HepG2 (cell line): ENCODE measurements at regions not wholly inside any gene's neighbourhood (a gene's known extent, or its start where the extent isn't known, plus 50 kb on each side); places are given as distances from the start of the nearest gene placed in this dataset.

Source experiments
- ATAC-seq: fragments of 200-7000 bp; cut with Tn5 transposase; 3 replicates; pipeline ENCODE4 v1.9.1; 2020; ENCODE audit warnings: mild to moderate bottlenecking, moderate library complexity
- BruUV-seq: library from RNA; stranded (reverse); fragments of 400-500 nt; replicated peaks from 2 replicates; lab custom pipeline; 2021; lab: Mats Ljungman, UMichigan
- CTCF ChIA-PET: fragments of 300-600 bp; formaldehyde crosslinking; extraction: SDS; loops from one replicate; lab custom pipeline; 2021; ENCODE audit warnings: low total read pairs, inconsistent platforms, low intra/inter-chr PET ratio; lab: Yijun Ruan, JAX
- POLR2A ChIA-PET: fragments of 350-600 bp; sonication (Branson Sonifier 250); formaldehyde crosslinking; loops from one replicate; lab custom pipeline; 2020; ENCODE audit warnings: antibody characterized with exemption, inconsistent platforms; lab: Yijun Ruan, JAX
- DNase-seq: peaks from one replicate; pipeline ENCODE4 v3.0.0-alpha.2; 2015; ENCODE audit warnings: low spot score
- FAIRE-seq: peaks from 3 replicates; lab custom pipeline; 2011; peaks lifted over from hg19 to GRCh38; lab: Jason Lieb, UNC
- H2AFZ ChIP-seq: one replicate; pipeline ENCODE4 v1.6.1; 2011; ENCODE audit warnings: low read length, inconsistent platforms
- H3K27ac ChIP-seq: fragments of 300-600 bp; 3 replicates; pipeline ENCODE4 v1.8.0; 2011; ENCODE audit warnings: mixed run types, mild to moderate bottlenecking, mixed read lengths, low read length, inconsistent platforms; ENCODE audit not compliant: insufficient read depth; ENCODE audit errors: extremely low read length
- H3K27me3 ChIP-seq, 2 experiments: fragments of 200-600 bp in 1 of 2; 2 replicates in 1 of 2; 3 replicates in 1 of 2; pipeline versions ENCODE4 v1.6.0 to v1.8.0; 2011; ENCODE audit warnings: low read length in 2 of 2, mild to moderate bottlenecking in 2 of 2, moderate library complexity in 2 of 2, inconsistent platforms in 1 of 2; ENCODE audit not compliant: insufficient read depth in 2 of 2, control insufficient read depth in 1 of 2
- H3K36me3 ChIP-seq, 2 experiments: fragments of 200-600 bp in 1 of 2; replicated peaks in 1 of 2; 2 replicates in 1 of 2; 3 replicates in 1 of 2; pipeline versions ENCODE4 v1.5.1 to v1.8.0; 2011; ENCODE audit warnings: low read length in 2 of 2, inconsistent platforms in 1 of 2; ENCODE audit not compliant: insufficient read depth in 2 of 2, control insufficient read depth in 1 of 2
- H3K4me1 ChIP-seq: 2 replicates; pipeline ENCODE4 v1.5.1; 2012; ENCODE audit warnings: low read length, inconsistent platforms; ENCODE audit not compliant: insufficient read depth
- H3K4me2 ChIP-seq: 2 replicates; pipeline ENCODE4 v1.6.0; 2011; ENCODE audit warnings: low read depth, low read length, inconsistent platforms
- H3K4me3 ChIP-seq, 3 experiments: fragments of 200-600 bp in 1 of 3; sonication (generic), shearing (Covaris generic) in 1 of 3; replicated peaks in 1 of 3; 2 replicates each; pipeline ENCODE4 v1.5.1; 2011 to 2016; ENCODE audit warnings: low read length in 3 of 3, inconsistent platforms in 2 of 3, low read depth in 2 of 3, mild to moderate bottlenecking in 2 of 3, control low read depth in 1 of 3, mixed read lengths in 1 of 3; ENCODE audit not compliant: insufficient read depth in 1 of 3
- H3K79me2 ChIP-seq: one replicate; pipeline ENCODE4 v1.6.1; 2011; ENCODE audit warnings: low read length, inconsistent platforms; ENCODE audit not compliant: insufficient read depth
- H3K9ac ChIP-seq: 2 replicates; pipeline ENCODE4 v1.6.0; 2011; ENCODE audit warnings: mild to moderate bottlenecking, low read depth, low read length, inconsistent platforms; ENCODE audit not compliant: insufficient read depth
- H3K9me3 ChIP-seq: 2 replicates; pipeline ENCODE4 v1.5.1; 2012; ENCODE audit warnings: mild to moderate bottlenecking, low read length
- H4K20me1 ChIP-seq: 2 replicates; pipeline ENCODE4 v1.6.0; 2011; ENCODE audit warnings: inconsistent platforms, mild to moderate bottlenecking, low read length, moderate library complexity; ENCODE audit not compliant: insufficient read depth
- BORCS8-MEF2B ChIP-seq: sonication (generic); formaldehyde crosslinking; IDR thresholded peaks from 2 replicates; pipeline ENCODE4 v1.8.0; 2022; ENCODE audit warnings: mild to moderate bottlenecking, missing genetic modification reagents
- BRD4 ChIP-seq: sonication (generic); formaldehyde crosslinking; IDR thresholded peaks from 2 replicates; pipeline ENCODE4 v1.4.0; 2020; ENCODE audit warnings: missing genetic modification reagents
- GABPB1 ChIP-seq: IDR thresholded peaks from 2 replicates; pipeline ENCODE4 v1.6.1; 2016; ENCODE audit warnings: mild to moderate bottlenecking, missing genetic modification reagents, moderate library complexity, missing compliant biosample characterization
- IRF2 ChIP-seq: IDR thresholded peaks from 2 replicates; pipeline ENCODE4 v1.6.1; 2018; ENCODE audit warnings: missing genetic modification reagents, missing compliant biosample characterization
- KLF6 ChIP-seq: IDR thresholded peaks from 2 replicates; pipeline ENCODE4 v1.8.0; 2016; ENCODE audit warnings: missing biosample characterization, missing genetic modification reagents
- POGZ ChIP-seq: sonication (generic); formaldehyde crosslinking; IDR thresholded peaks from 2 replicates; pipeline ENCODE4 v1.4.0; 2020; ENCODE audit warnings: mild to moderate bottlenecking, missing genetic modification reagents
- SMARCC2 ChIP-seq: fragments of 450-650 bp; IDR thresholded peaks from 2 replicates; pipeline ENCODE4 v1.6.1; 2017; ENCODE audit warnings: antibody characterized with exemption, mild to moderate bottlenecking
- ZNF20 ChIP-seq: sonication (generic); formaldehyde crosslinking; IDR thresholded peaks from 2 replicates; pipeline ENCODE4 v1.4.0; 2020; ENCODE audit warnings: mild to moderate bottlenecking, moderate library complexity, missing genetic modification reagents
- ZNF83 ChIP-seq: sonication (generic); formaldehyde crosslinking; IDR thresholded peaks from 2 replicates; pipeline ENCODE4 v1.4.0; 2020; ENCODE audit warnings: missing genetic modification reagents, mild to moderate bottlenecking, borderline replicate concordance
- WGBS: methylation state at CpG from one replicate; pipeline ENCODE4 v1.1.6; 2017; ENCODE audit warnings: low lambda C conversion rate; 5-methylcytosine and 5-hydroxymethylcytosine counted together
- in situ Hi-C: cut with HindIII; loops from 2 replicates; pipeline ENCODE4 v1.10.0; 2017; ENCODE audit warnings: low pct_unique_long_range_greater_than_20kb; ENCODE audit not compliant: extremely low pct_ligation_motif_present
- intact Hi-C: fragments of 100-400 bp; cut with micrococcal nuclease; formaldehyde crosslinking; loops from one replicate; pipeline ENCODE4 v1.10.0; 2022; ENCODE audit not compliant: unreplicated experiment
- TF ChIP-seq, protein P1 (sequence below): sonication (generic); formaldehyde crosslinking; IDR thresholded peaks from 2 replicates; pipeline ENCODE4 v1.4.0; 2020; ENCODE audit warnings: mild to moderate bottlenecking, missing genetic modification reagents
- TF ChIP-seq, protein P2 (sequence below): sonication (generic); formaldehyde crosslinking; IDR thresholded peaks from one replicate; pipeline ENCODE4 v1.5.1; 2020; ENCODE audit warnings: mild to moderate bottlenecking, missing genetic modification reagents; ENCODE audit errors: not compliant biosample characterization
- TF ChIP-seq, protein P3 (sequence below): sonication (generic); formaldehyde crosslinking; IDR thresholded peaks from 2 replicates; pipeline ENCODE4 v1.8.1; 2023; ENCODE audit warnings: mild to moderate bottlenecking, missing genetic modification reagents
- TF ChIP-seq, protein P4 (sequence below): sonication (generic); formaldehyde crosslinking; IDR thresholded peaks from 2 replicates; pipeline ENCODE4 v1.8.0; 2022; ENCODE audit warnings: low read depth, missing genetic modification reagents

DNA sequence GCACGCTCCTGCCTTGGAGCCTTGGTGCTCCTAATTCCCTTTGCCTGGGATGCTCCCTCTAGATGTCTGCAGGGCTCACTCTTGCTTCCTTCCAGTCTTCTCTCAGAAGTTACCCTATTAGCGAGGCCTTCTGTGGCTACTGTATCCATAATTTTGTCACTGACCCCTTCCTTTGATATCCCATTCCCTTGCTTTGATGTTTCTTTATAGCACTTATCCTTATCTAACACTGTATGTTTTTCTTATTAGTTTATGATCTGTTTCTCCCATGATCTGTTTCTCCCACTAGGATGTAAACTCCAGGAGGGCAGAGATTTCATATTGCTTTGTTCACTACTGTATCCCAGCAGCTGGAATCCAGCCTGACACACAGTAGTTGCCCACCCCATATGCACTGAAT, 263.4 kb downstream of the FOXD2 start:
- peaks cover 19% of the 10 kb centered on the region for H3K4me1 ChIP-seq
- no peak overlapping the region for H3K27ac ChIP-seq
- in situ Hi-C loops (loop anchor here (25.0 kb wide), 1 partner anchor 514 kb away; the partner anchor contains the start of gene PDZK1IP1), intact Hi-C loops (no loop called here)
- ChIA-PET CTCF (no interaction called here), POLR2A (no interaction called here)
- H3K4me2 ChIP-seq, result no peak overlapping the region
- DNase-seq (no peak), ATAC-seq (no peak), FAIRE-seq (no peak)
- H3K27me3 ChIP-seq, result peaks cover 0 to 6% of the 10 kb centered on the region in 2 experiments; a peak in 1 of 5 replicates
- H3K36me3 ChIP-seq, result no peaks in the 10 kb centered on the region
- no peaks in the 10 kb centered on the region for H3K79me2 ChIP-seq
- H4K20me1 ChIP-seq, result no peaks in the 10 kb centered on the region
- H3K9me3 ChIP-seq, result no peaks in the 10 kb centered on the region
- 47% methylated on average over 2 of the region's 2 CpGs for WGBS
- H2AFZ ChIP-seq, result no peak overlapping the region
- BruUV-seq, result no TSS peak
- no peak overlapping the region for H3K4me3 ChIP-seq
- H3K9ac ChIP-seq, result no peak overlapping the region
- TF ChIP-seq, protein P1, sequence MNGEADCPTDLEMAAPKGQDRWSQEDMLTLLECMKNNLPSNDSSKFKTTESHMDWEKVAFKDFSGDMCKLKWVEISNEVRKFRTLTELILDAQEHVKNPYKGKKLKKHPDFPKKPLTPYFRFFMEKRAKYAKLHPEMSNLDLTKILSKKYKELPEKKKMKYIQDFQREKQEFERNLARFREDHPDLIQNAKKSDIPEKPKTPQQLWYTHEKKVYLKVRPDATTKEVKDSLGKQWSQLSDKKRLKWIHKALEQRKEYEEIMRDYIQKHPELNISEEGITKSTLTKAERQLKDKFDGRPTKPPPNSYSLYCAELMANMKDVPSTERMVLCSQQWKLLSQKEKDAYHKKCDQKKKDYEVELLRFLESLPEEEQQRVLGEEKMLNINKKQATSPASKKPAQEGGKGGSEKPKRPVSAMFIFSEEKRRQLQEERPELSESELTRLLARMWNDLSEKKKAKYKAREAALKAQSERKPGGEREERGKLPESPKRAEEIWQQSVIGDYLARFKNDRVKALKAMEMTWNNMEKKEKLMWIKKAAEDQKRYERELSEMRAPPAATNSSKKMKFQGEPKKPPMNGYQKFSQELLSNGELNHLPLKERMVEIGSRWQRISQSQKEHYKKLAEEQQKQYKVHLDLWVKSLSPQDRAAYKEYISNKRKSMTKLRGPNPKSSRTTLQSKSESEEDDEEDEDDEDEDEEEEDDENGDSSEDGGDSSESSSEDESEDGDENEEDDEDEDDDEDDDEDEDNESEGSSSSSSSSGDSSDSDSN (CRISPR knock-in tag), result no peak
- no peak for TF ChIP-seq ZNF20 (CRISPR knock-in tag)
- TF ChIP-seq POGZ (CRISPR knock-in tag), result no peak
- TF ChIP-seq SMARCC2, result no peak
- TF ChIP-seq IRF2, result no peak
- TF ChIP-seq, protein P2, sequence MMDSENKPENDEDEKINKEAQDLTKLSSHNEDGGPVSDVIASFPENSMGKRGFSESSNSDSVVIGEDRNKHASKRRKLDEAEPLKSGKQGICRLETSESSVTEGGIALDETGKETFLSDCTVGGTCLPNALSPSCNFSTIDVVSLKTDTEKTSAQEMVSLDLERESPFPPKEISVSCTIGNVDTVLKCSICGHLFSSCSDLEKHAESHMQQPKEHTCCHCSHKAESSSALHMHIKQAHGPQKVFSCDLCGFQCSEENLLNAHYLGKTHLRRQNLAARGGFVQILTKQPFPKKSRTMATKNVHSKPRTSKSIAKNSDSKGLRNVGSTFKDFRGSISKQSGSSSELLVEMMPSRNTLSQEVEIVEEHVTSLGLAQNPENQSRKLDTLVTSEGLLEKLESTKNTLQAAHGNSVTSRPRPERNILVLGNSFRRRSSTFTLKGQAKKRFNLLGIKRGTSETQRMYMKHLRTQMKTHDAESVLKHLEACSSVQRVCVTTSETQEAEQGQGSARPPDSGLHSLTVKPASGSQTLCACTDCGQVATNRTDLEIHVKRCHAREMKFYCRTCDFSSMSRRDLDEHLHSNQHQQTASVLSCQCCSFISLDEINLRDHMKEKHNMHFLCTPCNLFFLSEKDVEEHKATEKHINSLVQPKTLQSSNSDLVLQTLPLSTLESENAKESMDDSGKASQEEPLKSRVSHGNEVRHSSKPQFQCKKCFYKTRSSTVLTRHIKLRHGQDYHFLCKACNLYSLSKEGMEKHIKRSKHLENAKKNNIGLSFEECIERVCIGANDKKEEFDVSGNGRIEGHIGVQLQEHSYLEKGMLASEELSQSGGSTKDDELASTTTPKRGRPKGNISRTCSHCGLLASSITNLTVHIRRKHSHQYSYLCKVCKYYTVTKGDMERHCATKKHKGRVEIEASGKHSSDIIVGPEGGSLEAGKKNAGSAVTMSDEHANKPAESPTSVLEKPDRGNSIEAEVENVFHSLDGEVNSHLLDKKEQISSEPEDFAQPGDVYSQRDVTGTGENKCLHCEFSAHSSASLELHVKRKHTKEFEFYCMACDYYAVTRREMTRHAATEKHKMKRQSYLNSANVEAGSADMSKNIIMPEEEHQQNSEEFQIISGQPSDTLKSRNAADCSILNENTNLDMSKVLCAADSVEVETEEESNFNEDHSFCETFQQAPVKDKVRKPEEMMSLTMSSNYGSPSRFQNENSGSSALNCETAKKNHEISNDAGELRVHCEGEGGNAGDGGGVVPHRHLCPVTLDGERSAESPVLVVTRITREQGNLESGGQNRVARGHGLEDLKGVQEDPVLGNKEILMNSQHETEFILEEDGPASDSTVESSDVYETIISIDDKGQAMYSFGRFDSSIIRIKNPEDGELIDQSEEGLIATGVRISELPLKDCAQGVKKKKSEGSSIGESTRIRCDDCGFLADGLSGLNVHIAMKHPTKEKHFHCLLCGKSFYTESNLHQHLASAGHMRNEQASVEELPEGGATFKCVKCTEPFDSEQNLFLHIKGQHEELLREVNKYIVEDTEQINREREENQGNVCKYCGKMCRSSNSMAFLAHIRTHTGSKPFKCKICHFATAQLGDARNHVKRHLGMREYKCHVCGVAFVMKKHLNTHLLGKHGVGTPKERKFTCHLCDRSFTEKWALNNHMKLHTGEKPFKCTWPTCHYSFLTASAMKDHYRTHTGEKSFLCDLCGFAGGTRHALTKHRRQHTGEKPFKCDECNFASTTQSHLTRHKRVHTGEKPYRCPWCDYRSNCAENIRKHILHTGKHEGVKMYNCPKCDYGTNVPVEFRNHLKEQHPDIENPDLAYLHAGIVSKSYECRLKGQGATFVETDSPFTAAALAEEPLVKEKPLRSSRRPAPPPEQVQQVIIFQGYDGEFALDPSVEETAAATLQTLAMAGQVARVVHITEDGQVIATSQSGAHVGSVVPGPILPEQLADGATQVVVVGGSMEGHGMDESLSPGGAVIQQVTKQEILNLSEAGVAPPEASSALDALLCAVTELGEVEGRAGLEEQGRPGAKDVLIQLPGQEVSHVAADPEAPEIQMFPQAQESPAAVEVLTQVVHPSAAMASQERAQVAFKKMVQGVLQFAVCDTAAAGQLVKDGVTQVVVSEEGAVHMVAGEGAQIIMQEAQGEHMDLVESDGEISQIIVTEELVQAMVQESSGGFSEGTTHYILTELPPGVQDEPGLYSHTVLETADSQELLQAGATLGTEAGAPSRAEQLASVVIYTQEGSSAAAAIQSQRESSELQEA (CRISPR knock-in tag), result no peak
- no peak for TF ChIP-seq KLF6
- TF ChIP-seq, protein P3, sequence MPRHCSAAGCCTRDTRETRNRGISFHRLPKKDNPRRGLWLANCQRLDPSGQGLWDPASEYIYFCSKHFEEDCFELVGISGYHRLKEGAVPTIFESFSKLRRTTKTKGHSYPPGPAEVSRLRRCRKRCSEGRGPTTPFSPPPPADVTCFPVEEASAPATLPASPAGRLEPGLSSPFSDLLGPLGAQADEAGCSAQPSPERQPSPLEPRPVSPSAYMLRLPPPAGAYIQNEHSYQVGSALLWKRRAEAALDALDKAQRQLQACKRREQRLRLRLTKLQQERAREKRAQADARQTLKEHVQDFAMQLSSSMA, result no peak
- no peak for TF ChIP-seq BORCS8-MEF2B (CRISPR knock-in tag)
- no peak for TF ChIP-seq BRD4 (CRISPR knock-in tag)
- TF ChIP-seq, protein P4, sequence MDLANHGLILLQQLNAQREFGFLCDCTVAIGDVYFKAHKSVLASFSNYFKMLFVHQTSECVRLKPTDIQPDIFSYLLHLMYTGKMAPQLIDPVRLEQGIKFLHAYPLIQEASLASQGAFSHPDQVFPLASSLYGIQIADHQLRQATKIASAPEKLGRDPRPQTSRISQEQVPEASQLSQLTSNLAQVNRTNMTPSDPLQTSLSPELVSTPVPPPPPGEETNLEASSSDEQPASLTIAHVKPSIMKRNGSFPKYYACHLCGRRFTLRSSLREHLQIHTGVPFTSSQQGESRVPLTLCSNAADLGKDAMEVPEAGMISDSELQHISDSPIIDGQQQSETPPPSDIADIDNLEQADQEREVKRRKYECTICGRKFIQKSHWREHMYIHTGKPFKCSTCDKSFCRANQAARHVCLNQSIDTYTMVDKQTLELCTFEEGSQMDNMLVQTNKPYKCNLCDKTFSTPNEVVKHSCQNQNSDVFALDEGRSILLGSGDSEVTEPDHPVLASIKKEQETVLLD (CRISPR knock-in tag), result no peak
- TF ChIP-seq GABPB1 (CRISPR knock-in tag), result no peak
- TF ChIP-seq ZNF83 (CRISPR knock-in tag), result no peak
